GM12864 (cell line): ENCODE measurements at regions not wholly inside any gene's neighbourhood (a gene's known extent, or its start where the extent isn't known, plus 50 kb on each side); places are given as distances from the start of the nearest gene placed in this dataset.

Experiments used
- DNase-seq: peaks from one replicate; pipeline ENCODE4 v3.0.0-alpha.2; 2011; ENCODE audit warnings: low read depth
- H3K4me3 ChIP-seq: 2 replicates; pipeline ENCODE4 v1.5.1; 2011; ENCODE audit warnings: mild to moderate bottlenecking, low read depth, low read length, control low read depth
- CTCF ChIP-seq: IDR thresholded peaks from 2 replicates; pipeline ENCODE4 v1.5.1; 2011; ENCODE audit warnings: low read depth, mild to moderate bottlenecking, moderate library complexity, low read length, control low read depth, inconsistent platforms; ENCODE audit errors: missing control alignments

- TF ChIP-seq CTCF, result no peak
- no peak overlapping the region; the same call in 1 of the 2 replicates for H3K4me3 ChIP-seq
- DNase-seq, result peak; percentile 65
Measured at GRCh38 chr2:136207030-136207623, 89.2 kb upstream of the CXCR4 start.

DNA sequence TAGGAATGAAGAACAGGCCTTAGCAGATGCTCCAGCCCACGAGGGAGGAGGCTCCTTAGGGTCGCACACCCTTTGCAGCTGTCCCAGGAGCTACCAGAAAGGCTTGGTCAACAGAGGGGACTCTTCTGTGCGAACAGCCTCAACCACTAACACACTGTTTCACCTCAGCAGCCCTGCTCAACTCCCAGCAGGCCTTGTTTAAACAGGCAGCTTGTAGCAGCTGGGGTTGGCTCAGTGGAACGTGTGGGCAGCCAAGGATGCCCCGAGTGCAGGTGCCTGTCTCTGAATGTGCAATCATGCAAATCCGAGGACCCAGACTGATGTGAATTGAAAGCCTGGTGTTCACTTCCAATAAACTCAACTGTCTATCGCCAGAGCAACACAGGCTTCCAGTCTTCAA is 88.7 kb upstream of the CXCR4 start:
- H3K4me3 ChIP-seq, result no peak overlapping the region
- TF ChIP-seq CTCF, result no peak
- peak; percentile 82 for DNase-seq

DNA sequence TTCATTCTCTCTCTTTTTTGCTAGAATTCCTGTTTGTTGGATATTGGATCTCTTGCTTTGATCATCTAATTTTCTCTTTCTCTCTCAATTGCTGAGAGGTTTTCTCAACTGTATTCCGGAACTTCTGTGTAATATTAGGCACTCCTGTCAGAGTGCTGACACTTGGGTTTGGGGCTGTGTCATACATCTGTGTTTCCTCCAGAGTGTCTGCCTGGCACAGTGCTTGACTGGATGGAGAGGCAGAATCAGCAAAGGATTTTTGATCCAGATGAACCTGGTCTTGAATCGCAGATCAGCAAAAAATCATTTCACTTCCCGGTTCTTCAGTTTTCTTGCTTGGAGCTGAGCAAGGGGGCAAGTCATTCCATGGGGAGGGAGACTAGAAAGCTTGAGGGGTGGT is 87.7 kb upstream of the CXCR4 start:
- no peak for DNase-seq
- H3K4me3 ChIP-seq, result no peak overlapping the region
- no peak for TF ChIP-seq CTCF

GRCh38 chr2:136204971-136205370 is 87.0 kb upstream of the CXCR4 start:
- DNase-seq, result no peak
- TF ChIP-seq CTCF, result no peak
- H3K4me3 ChIP-seq, result no peak overlapping the region

GRCh38 chr2:136195226-136195625 is 77.3 kb upstream of the CXCR4 start:
- no peak for TF ChIP-seq CTCF
- no peak overlapping the region for H3K4me3 ChIP-seq
- no peak for DNase-seq

DNA sequence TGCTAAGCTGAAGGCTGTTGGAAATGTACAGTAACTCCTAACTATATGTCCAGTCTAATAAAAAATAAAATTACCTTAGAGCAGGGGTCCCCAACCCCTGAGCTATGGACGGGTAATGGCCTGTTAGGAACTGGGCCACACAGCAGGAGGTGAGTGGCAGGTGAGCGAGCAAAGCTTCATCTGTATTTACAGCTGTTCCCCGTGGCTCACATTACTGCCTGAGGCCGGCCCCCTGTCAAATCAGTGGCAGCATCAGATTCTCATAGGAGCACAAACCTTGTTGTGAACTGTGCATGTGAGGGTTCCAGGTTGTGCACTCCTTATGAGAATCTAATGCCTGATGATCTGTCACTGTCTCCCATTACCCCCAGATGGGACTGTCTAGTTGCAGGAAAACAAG is 73.1 kb upstream of the CXCR4 start:
- TF ChIP-seq CTCF, result no peak
- DNase-seq, result no peak

DNA sequence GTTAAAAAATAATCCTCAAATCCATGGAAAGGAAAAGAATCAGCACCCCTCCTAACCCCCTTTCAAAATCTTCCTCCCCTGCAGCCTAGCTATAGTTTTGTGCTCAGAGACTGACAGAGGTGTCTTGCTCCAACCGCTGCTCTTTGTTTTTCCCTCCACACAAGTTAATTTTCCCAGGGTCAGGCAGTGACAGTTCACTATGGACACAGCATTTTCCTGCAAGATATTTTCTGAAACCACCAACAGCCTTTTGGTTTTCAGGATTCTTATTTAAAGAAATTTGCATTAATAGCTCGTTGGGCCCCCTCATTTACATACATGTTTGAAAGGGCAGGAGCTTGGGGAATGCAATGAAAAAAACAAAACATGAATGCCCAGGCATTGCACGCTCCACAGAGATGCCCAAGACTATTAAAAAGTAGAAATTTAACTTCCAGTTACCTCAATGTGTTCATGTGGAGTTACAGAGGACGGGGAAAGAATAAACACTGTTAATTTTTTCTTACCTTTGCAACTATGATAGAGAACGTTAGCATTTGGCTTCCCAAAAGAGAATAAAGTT is 71.4 kb upstream of the CXCR4 start:
- no peak for DNase-seq
- no peak for TF ChIP-seq CTCF
- no peak overlapping the region for H3K4me3 ChIP-seq

More for the DNA sequence above, 73.1 kb upstream of the CXCR4 start:
- H3K4me3 ChIP-seq, result no peak overlapping the region
